HG03354 (cell line): ENCODE measurements at regions not wholly inside any gene's neighbourhood (a gene's known extent, or its start where the extent isn't known, plus 50 kb on each side); places are given as distances from the start of the nearest gene placed in this dataset.

Experiments
- ATAC-seq: cut with Tn5 transposase; IDR thresholded peaks from one replicate; pipeline ENCODE4 v1.9.1; 2021; ENCODE audit warnings: mild to moderate bottlenecking; ENCODE audit not compliant: unreplicated experiment, poor library complexity, severe bottlenecking

- ATAC-seq, result no peak
Measured at GRCh38 chr2:16008856-16009255, 68.5 kb downstream of the MYCN start.

- no peak for ATAC-seq
Measured at GRCh38 chr2:16008331-16008850, 68.0 kb downstream of the MYCN start.

- ATAC-seq, result no peak
Measured at GRCh38 chr2:16007167-16007934, 67.0 kb downstream of the MYCN start.

DNA sequence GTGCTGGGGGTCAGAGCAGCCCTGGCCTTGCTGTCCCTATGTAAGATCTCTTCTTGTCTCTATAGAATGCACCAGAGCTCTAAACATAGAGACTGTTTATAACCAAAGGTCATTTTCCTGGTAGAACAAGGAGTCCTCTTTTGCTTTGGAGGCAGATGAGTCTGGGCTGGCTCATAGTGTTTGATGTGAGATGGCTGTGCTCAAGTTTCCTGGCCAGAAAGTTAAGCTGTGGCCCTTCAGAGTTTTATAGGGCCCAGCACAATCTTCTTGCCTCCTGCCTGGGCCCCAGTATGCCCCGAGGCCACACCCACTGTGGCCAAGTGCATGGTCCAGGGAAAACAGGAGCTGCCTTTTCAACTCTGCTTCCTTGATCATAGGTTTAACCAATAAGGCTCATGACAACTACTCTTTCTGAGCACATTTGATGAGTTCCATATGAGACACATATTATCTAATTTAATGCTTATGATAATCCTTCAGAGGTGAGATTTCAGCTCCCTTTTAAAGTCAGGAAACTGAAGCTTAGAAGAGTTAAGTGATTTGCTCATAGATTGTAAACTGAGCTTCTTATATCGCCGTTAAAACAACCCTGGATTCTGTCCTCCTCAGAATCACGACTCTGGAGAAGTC lies 66.3 kb downstream of the MYCN start:
- no peak for ATAC-seq

- ATAC-seq, result no peak
Measured at GRCh38 chr2:16005816-16006536, 65.6 kb downstream of the MYCN start.

GRCh38 chr2:16005389-16005788 lies 65.0 kb downstream of the MYCN start:
- no peak for ATAC-seq

DNA sequence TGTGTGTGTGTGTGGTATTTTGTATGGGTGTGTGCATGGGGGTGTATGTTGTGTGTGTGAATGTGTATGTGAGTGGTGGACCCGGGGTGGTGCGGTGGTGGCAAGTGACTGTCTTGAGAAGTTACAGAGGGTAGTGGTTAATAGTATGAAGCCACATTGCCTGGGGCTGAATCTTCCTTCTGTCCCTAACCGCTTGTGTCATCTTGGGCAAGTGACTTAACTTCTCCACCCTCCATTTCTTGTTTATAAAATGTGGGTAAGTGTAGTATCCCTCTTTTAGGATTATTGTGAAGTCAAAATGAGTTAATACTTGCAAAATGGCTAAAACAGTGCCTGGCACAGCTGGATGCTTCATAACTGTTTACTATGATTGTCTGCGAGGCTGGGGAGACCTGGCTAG lies 63.5 kb downstream of the MYCN start:
- no peak for ATAC-seq

DNA sequence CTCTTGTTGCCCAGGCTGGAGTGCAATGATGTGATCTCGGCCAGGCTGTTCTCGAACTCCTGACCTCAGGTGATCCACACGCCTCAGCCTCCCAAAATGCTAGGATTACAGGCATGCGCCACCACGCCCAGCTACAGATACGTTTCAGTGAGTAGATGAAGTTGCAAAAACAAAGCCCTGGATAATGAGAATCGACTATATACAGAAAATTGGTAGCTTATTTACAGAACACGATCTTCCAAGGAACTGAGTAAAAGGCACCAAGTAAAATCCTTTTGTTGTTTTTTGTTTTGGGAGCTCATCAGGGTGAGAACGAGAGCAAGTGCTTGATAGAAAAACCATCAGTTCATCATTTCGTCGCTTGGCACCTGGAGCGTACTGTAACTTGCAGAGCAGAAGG lies 62.8 kb downstream of the MYCN start:
- ATAC-seq, result no peak

DNA sequence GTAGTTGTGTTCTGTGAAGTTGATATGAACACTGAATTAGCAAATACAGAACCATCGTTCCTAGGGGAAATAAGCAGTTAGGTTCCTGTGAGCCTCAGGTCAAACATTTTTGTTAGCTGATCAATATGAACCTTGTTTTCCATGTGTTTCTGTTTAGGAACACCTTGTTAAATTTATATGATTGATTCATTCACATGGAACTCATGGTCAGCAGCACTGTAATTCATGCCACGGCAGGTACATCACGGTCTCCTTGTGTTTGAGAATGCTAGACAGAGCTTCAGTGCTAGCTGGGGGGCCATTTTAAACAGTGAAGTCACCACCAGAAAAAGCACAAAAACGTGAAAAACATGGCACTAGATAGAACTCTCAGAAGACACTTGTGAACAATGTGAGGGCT lies 62.2 kb downstream of the MYCN start:
- no peak for ATAC-seq

DNA sequence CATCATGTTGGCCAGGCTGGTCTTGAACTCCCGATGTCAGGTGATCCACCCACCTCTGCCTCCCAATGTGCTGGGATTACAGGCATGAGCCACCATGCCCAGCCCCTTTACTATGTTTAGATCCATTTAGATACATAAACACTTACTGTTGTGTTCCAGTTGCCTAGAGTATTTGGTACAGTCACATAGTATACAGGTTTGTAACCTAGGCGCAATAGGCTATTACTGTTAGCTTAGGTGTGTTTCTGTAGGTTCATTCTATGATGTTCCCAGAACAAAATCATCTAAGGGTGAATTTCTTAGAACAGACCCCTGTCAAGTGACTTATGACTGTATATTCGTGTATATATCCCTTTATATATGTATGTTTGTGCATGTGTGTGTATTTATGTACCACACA lies 61.8 kb downstream of the MYCN start:
- no peak for ATAC-seq

- ATAC-seq, result no peak
Measured at GRCh38 chr2:16000642-16001041, 60.3 kb downstream of the MYCN start.

DNA sequence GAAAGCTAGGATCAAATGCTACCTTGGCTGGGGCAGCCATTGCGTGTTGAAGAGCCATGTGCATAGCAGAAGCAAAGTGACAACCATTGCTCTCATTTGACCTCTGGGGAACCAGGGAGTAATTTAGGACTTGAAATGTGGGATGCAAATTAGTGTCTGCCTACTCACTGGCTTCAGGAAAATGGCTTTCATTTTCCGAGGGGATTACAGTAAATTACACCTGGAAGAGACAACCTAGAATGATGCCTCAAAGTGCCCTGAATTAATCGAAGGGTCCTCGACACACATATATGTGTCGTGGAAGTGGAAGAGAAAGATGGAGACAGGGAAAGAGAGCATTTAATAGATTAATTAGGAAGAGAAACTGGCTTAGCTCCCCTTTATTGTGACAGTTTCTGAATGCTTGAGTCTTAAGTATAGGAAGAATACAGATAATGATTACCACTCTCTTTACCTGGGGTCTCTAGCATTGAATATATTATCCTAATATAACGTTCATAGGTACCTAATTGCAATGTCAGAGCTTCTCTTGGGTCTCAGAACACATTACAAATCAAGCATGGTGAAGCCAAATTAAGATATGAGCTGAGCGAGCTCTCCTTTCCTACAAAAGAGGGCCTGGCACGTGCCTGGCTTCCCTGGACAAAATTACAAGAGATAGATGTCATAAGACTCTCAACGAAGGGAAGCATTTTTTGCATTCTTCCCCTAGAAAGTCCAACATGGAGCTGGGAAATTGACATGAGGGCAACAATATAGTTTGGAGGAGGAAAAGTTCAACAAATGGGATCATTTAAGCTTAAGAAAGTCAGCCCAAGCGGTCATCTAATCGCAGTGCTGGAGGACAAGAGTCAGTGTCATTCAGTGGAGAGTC lies 59.5 kb downstream of the MYCN start:
- ATAC-seq, result no peak

GRCh38 chr2:15997728-15998280 lies 57.5 kb downstream of the MYCN start:
- ATAC-seq, result no peak

GRCh38 chr2:15996536-15997423 lies 56.4 kb downstream of the MYCN start:
- no peak for ATAC-seq
